Sigmoid colon (tissue), 4 donors: ENCODE measurements at regions not wholly inside any gene's neighbourhood (a gene's known extent, or its start where the extent isn't known, plus 50 kb on each side); places are given as distances from the start of the nearest gene placed in this dataset.

ENCODE experiments used
- POLR2A ChIP-seq, 2 donors: fragments of 450-650 bp; IDR thresholded peaks; one replicate each; pipeline ENCODE4 v1.6.1; 2016; ENCODE audit warnings: antibody characterized with exemption in 2 of 2, mild to moderate bottlenecking in 2 of 2, moderate library complexity in 2 of 2
- POLR2AphosphoS5 ChIP-seq, 4 donors: sonication (generic); formaldehyde crosslinking; IDR thresholded peaks; one replicate each; pipeline ENCODE4 v1.6.1; 2017; ENCODE audit warnings: antibody characterized with exemption in 4 of 4
- TF ChIP-seq, protein P1 (sequence below), 4 experiments: fragments of 450-650 bp in 3 of 4; fragments of 200-600 bp in 1 of 4; IDR thresholded peaks; one replicate each; pipeline ENCODE4 v1.5.1; 2016 to 2019; ENCODE audit warnings: antibody characterized with exemption in 4 of 4, mild to moderate bottlenecking in 3 of 4, moderate library complexity in 2 of 4

DNA sequence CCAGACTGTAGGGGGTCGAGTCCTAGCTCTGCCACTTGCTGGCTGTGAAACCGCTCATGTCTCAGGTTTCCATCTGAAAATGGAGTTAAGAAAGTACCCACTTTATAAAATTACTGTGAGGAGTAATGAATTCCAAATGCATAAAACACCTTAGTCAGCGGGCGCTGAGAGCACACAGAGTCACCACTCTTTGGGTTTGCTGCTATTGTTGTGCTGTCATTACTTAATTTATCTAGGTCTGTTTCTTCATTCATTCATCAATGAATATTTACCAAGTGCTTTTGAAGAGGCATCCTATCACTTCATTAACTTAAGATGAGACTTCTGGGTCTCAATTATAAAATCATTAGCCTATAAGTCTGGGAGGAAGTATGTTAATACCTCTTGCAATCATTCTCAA is 317.3 kb downstream of the FBXW7 start:
- TF ChIP-seq, protein P1, sequence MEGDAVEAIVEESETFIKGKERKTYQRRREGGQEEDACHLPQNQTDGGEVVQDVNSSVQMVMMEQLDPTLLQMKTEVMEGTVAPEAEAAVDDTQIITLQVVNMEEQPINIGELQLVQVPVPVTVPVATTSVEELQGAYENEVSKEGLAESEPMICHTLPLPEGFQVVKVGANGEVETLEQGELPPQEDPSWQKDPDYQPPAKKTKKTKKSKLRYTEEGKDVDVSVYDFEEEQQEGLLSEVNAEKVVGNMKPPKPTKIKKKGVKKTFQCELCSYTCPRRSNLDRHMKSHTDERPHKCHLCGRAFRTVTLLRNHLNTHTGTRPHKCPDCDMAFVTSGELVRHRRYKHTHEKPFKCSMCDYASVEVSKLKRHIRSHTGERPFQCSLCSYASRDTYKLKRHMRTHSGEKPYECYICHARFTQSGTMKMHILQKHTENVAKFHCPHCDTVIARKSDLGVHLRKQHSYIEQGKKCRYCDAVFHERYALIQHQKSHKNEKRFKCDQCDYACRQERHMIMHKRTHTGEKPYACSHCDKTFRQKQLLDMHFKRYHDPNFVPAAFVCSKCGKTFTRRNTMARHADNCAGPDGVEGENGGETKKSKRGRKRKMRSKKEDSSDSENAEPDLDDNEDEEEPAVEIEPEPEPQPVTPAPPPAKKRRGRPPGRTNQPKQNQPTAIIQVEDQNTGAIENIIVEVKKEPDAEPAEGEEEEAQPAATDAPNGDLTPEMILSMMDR (IDR thresholded peaks at IDR 0.05): no peak
- no peak for TF ChIP-seq POLR2AphosphoS5 (IDR thresholded peaks at IDR 0.05)
- TF ChIP-seq POLR2A (IDR thresholded peaks at IDR 0.05): no peak
